NCI-H510A (cell line): ENCODE measurements at regions not wholly inside any gene's neighbourhood (a gene's known extent, or its start where the extent isn't known, plus 50 kb on each side); places are given as distances from the start of the nearest gene placed in this dataset.
"Not testable (repeated sequence)": the region's sequence is repeated elsewhere in the genome, so short reads cannot be mapped to it uniquely, and the experiment has no call there.

ENCODE experiments used
- DNase-seq: peaks from one replicate; lab custom pipeline; 2025; lab: John Stamatoyannopoulos, UW

DNA sequence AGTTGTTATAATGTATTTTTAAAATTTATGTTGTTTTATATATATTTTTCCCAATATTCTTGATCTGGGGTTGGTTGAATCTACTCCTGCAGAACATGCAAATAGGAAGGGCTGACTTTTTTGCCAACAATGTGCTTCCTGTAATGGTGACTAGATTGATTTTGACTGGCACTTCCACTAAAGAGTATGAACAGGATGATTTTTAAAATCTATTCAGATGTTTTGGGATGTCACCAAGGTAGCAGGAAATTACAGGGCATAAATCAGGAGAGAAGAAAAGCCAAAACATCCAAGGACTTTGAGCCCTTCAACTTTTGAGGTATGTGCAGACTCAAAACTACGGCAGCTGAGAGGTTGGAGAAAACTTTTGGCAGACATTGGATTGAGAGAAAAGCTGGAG, 1047.6 kb downstream of the SLITRK5 start:
- DNase-seq, result no peak

DNA sequence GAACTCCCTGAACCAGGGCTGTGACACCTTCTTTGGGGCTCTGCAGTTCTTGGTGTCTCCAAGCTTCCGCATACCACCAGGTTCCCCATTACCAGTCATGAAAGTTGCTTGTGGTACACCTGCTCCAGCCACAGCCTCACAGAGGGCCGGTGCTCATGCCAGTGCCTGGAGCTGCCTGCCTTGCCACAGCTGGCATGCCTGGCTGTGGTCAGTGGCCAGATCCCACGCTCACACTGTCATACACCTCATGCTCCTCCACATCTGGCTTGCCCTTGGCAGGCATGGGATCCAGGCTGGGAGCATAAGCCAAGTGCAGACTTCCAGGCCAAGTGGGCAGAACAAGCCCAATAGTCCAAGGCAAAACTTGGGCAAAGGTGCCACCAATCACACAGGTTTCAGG, 1054.9 kb downstream of the SLITRK5 start:
- DNase-seq, result no peak

DNA sequence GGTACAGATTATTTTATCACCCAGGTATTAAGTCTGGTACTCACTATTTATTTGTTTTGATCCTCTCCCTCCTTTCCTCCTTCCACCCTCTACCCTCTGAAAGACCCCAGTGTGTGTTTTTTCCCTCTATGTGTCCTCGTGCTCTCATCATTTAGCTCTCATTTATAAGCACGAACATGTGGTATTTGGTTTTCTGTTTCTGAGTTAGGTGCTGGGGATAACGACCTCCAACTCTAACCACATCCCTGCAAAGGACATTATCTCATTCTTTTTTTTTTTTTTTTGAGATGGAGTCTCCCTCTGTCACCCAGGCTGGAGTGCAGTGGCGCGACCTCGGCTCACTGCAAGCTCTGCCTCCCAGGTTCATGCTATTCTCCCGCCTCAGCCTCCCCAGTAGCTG, 1056.1 kb downstream of the SLITRK5 start:
- not testable (repeated sequence) for DNase-seq

DNA sequence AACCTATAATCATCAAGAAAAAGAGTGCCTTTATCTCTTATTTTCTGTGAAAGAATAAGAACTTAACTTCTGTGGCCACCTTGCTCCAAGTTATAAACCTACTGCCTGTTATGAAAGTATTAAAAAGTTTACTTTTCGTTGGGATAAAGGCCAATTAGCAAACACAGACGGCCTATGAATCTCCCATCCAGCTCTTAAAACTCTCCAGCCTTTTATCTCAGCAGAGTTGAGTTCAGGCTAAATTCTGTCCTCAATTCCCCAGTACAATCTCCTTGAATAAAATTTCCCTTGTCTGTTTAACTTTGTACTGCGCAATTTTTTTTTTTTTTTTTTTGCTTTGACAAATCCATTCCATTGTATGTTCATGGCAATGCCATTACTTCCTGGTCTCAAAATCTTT, 1058.4 kb downstream of the SLITRK5 start:
- no peak for DNase-seq

DNA sequence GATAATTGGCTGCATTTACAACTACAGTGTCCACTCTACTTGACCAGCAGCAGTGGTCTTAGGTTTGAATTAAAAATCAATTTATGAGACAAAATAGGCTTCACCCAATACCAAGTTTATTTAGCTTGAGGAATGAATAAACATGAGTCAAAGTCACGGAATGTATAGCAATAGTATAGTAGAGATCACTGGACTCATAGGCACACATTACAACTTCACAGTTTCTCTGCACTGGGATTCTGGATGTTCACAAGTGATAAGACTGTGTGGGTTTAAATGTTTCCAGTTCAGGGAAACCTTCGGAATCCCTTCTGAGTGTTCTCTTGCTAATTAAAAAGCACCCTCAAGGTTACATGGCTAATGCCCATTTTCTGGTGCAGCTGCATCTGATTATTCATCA, 1064.9 kb downstream of the SLITRK5 start:
- no peak for DNase-seq

DNA sequence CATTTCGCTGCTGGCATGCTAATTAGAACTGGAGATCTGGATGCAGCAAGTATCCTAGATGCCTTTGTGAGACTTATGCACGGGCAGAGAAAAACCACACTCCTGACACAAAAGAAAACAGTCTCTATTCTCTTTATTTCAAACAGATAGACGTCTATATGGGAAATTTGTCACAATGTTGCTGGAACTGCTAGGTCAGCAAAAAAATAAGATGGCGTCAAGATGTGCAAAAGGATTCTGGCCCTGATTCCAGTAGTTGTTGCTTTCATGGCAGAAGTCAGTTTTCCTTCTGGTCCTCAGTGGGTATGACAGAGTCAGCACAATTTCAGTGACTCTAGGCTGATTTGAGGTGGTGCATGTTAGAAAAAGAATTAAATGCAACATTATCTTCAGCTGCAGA, 1068.0 kb downstream of the SLITRK5 start:
- DNase-seq, result no peak

DNA sequence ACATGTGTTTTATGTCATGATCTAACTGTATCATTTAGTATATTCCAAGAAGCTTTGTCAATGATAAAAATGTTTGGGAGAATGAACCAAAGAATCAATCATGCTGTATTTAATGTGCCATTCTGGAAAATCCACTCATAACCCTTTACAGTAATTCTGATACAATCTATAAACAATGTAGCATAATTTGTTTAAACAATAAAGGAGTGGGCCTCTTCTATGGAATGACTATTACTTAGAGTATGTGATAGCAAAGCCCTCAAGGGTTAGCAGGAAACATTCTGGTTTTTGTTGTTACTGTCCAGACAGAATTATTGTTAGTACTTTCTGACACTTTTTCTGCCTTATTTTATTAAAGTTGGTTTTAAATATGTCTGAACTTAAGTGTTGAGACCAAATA, 1073.1 kb downstream of the SLITRK5 start:
- no peak for DNase-seq

DNA sequence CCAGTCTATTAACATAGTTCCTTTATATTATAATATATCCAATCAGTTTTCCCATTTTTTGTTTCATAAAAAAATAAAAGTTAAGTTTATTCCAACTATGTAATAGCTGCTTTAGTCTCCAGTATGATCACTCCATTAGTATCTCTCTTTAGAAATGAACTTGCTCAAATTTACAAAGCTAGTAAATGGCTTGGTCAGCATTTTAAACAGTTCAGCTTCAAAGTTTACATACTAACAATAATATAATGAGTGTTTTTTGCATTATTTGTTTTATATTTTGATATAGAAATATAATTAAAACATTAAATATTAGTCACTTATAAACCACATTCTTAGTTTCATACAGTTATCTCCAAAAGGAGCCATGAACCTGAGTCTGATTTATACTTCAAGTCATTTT, 1073.8 kb downstream of the SLITRK5 start:
- no peak for DNase-seq

DNA sequence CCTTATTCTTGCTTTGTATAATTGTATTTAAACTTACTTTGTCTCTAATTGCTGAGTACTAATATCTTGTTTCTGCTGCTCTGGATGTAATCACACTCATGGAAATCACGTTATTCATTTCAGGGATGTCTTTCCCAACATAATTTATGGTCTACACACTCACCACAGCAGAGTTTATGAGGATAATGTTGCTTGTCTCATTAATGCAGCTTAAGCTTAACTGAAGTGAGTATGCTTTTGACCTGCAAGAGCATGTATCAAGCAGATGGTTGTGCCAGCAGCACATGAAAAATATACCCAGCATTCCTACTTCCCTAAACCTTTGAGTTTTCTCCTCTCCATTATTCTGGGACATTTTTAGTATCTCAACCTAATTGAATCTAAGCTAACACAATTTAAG, 1080.9 kb downstream of the SLITRK5 start:
- DNase-seq, result no peak

DNA sequence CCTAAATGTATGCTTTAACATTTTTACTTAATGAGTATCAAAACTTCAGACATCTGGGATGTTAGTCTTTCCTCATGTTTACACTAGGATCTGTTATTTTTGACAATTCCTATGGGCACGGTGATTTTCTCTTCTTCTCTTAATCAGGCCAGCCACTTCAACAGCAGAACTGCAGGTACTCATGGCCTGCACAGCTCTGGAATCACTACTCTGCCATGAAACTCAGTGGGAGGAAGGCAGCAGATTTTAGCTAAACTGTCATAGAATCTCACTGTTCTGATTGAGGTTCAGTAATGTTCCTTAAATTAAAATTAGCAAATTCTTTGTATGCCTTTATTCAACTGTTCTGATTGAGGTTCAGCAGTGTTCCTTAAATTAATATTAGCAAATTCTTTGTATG, 1083.0 kb downstream of the SLITRK5 start:
- no peak for DNase-seq

DNA sequence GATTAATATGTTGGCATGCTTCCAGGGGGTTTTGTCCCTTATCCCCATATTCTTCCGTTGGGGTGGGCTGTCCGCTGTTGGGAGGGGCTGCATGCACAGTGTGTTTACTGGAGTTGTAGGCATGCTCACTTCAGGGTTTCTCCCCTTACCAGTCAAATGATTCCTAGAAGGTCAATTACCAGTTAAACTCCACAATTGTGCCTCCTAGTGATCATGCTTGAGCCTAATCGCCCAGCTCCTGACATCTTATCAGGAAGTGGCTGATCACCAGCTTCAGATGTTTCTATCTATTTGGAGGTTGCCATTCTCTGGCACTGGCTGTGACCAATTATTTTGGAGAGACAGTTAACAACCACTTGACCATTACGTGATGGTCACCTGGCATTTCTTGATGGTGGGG, 1090.0 kb downstream of the SLITRK5 start:
- no peak for DNase-seq

DNA sequence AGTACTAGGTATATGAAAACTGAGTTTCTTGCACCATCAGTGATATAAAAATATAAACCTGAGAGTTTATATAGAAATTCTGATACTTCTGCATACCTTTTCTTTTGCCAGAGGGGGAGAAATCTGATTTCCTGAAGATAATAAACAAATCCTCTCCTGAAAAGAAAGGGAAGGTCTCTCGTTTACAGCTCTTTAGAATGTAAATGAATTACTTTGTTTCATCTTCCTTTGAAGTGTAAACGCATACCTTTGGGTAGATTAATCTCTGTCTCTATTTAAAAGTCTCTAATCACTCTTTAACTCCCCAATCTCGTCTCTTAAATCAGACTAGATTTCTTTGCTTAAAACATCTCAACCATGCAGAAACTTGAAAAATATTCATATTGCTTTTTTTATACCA, 1092.9 kb downstream of the SLITRK5 start:
- DNase-seq, result no peak

DNA sequence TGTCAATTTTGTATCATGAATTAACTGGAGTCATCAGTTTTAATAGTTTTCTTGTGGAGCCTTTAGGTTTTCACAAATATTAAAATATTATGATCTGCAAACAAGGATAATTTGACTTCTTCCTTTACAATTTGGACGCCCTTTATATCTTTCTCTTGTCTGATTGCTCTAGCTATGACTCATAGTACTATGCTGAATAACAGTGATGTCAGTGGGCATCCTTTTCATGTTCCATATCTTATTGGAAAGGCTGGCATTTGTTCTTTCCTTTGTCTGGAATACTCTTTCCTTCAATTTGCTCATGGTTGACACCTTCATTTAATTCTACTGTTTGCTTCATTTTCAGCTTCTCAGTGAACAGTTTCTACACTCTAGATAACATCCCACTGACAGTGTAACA, 1129.3 kb downstream of the SLITRK5 start:
- DNase-seq, result no peak

DNA sequence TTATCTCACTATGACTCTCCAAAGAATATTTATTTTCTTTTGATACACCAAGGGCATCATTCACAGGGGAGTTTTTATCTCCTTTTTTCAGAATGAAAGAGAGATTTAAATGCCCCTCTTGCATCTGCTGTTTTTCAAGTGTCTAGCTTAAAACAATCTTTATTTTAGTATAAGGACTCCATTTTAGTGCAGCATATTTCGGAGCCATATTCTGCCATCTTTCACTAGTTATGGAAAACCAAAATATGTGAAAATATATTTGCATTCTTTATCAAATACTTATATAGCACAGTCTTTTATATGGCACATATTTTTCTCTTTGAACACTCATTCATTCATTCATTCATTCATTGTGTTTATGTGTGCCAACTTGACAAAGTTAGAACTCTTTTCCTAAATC, 1130.2 kb downstream of the SLITRK5 start:
- DNase-seq, result no peak

DNA sequence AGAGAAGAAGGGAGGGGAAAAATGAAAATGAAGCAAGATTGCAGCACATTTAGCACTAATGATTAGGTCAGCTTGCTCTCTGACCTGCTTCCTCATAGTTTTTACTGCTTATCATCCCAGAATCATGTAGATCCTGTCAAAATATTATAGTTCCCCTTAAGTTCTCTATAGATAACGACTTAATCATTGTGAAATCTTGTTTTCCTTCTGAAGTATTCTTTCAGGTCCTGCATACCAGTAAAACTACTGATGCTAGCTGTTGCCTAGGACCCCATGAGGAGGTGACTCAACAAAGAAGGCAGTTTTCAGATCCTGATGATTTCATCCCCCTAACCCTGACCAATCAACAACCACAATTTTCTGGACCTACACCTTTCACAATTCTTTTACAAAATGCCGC, 1131.7 kb downstream of the SLITRK5 start:
- DNase-seq, result no peak

DNA sequence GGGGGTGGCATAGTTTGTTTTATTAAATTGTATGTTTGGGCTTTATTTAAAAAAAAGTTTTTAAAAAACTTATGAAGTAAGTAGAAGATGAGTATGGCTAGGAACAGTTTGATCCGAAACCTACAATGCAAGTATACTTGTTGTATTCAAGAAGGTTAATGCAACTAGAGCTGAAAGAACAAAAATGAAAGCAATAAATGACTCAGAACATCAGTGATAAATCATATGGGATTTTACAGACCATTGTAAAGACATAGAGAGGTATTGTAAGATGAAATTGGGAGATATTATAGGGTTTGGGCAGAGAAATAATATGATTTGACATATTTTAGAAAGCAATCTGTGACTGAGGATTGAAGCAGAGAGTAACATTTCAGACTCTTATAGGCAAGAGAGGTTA, 1135.3 kb downstream of the SLITRK5 start:
- no peak for DNase-seq

DNA sequence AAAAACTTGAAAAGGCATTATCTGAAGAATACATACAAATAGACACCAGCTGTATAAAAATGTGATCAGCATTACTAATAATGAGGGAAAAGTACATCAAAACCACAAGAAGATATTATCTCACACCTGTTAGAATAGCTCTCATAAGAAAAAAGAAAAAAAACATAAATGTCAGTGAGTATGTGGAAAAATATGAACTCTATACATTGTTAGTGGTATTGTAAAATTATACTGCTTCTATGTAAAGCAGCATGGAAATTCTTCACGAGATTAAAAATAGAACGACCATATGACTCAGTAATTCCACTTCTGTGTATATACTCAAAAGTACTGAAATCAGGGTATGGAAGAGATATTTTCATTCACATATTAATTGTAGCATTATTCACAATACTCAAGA, 1146.4 kb downstream of the SLITRK5 start:
- DNase-seq, result no peak

DNA sequence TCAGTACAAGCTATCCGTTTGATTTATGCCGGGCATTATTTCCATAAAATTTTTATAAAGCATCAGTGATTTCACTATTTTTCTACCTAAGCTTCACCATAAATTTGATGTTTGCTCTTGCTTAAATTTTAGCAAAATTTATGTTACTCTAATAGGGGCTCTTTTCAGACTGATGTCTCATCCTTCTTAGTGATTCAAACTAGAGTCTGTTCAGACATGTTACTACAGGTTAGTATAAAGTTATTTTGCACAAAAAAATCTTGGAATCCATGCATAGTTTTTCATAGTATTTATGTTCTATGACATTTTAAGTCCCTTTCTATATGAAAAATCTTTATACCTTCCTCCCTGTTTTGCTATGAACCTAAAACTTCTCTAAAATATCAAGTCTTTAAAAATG, 1151.9 kb downstream of the SLITRK5 start:
- DNase-seq, result no peak

DNA sequence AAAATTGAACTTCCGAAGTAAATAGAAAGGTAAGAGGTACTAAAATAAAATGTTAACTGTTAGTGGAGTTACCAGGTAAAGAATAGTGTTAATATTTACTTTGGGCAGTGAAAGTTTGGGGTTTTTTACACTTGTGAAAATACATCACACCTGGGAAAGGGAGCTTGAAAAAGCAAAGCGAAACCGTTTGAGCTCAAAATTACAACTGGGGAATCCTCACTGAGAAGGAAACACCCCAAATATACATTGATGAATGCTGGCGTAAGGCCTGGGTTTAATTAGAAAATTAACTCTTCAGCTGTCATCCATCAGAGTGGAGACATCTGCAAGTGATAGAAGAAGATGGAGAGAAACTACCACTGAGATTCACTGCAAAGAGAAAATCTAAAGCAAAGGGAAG, 1153.0 kb downstream of the SLITRK5 start:
- DNase-seq, result no peak

DNA sequence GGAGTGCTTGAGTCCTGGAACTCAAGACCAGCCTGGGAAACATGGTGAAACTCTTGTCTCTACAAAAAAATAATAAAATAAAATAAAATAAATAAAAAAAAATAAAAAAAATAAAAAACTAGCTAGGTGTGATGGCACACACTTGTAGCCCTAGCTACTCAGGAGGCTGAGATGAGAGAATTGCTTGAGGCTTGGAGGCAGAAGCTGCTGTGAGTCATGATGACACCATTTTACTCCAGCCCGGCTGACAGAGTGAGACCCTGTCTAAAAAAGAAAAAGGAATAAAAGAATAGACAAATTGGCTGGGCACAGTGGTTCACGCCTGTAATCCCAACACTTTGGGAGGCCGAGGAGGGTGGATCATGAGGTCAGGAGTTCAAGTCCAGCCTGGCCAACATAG, 1168.9 kb downstream of the SLITRK5 start:
- DNase-seq, result no peak

DNA sequence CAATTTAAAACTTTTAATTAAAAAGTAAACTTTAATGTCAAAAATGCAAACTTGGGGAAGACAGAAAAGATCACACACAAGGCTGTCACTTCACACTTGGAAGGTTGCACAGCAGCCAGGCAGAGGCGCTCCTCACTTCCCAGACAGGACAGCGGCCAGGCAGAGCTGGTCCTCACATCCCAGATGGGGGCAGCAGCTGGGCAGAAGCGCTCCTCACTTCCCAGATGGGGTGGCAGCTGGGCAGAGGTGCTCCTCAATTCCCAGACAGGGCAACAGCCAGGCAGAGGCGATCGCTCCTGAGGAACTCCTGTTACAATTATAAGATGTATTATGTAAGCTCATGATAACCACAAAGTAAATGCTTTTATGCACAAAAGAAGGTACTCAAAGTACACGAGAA, 1181.1 kb downstream of the SLITRK5 start:
- DNase-seq, result not testable (repeated sequence)

DNA sequence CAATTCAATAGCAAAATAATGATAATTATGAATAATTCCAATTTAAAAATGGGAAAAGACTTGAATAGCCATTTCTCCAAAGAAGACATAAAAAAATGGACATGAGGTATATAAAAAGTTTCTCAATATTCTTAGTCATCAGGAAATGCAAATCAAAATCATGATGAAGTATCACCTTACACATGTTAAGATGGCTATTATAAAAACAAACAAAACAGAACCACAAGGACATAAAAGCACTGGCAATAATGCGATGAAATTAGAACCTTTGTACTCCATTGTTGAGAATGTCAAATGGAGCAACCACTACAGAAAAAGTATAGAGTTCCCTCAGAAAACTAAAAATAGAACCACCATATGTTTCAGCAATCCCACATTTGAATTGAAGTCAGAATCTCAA, 1186.1 kb downstream of the SLITRK5 start:
- DNase-seq, result no peak

DNA sequence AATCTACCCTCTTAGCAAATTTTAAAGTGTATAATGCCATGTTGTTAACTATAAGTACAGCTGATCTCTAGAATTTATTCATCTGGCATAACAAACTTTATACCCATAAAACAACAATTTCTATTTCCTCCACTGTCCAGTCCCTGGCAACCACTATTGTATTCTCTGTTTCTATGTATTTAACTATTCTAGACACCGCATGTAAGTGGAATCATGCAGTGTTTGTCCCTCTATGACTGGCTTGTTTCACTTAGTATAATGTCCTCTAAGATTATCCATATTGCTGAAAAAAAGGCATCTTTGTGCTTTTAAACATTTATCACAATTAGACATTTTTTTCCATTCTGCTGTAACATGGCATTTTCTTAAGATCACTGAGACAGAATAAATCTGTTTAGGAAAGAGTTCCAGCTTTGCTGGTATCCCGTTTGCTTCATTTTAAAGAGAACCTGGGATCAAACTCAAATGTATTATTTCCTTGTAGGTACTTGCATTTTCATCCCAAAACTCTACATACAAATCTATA, 1191.0 kb downstream of the SLITRK5 start:
- no peak for DNase-seq

DNA sequence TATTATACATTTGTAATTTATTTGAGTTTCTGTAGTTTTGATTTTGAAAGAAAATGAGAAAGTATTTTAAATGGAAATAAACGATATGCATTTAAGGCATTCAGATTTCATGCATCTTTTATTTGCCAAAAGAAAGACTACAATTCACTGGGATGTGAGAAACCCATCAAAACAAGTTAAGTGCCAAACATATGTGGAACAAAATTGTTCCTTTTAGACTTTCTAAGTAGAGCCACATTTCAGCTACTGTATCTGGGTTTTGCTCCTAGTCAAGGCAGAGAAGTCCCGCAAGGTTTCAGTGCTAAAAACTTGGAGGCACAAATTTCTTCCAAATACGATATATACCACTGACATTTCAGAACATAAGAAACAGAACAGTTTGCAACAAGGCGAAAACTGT, 1191.9 kb downstream of the SLITRK5 start:
- no peak for DNase-seq

DNA sequence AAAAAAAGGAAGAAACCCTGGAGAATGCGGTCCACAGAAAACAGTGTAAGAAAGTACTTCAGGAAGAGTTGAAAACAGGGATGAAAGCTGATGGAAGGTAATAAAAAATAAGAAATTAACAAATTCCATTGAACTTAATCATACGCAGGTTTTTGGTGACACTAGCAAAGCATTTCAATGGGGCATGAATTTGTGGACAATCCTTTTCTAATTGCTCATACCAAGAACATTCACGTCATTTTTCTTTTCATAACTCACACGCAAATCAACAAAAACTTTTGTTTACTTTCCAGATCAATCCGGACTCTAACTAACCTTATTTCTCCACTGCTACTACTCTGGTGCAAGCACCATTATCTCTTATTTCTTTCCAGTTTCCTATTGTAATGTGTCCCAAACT, 1195.0 kb downstream of the SLITRK5 start:
- DNase-seq, result no peak
